Ascending aorta (tissue), 2 donors: ENCODE measurements at regions not wholly inside any gene's neighbourhood (a gene's known extent, or its start where the extent isn't known, plus 50 kb on each side); places are given as distances from the start of the nearest gene placed in this dataset.

Source experiments
- DNase-seq, 2 donors: peaks; one replicate each; pipeline ENCODE4 v3.0.0-alpha.2; 2019; ENCODE audit warnings: low spot score in 2 of 2
- H3K27ac ChIP-seq, 2 donors: fragments of 200-600 bp; sonication (generic); one replicate each; pipeline ENCODE4 v1.5.1; 2016 to 2017; ENCODE audit warnings: mild to moderate bottlenecking in 1 of 2
- H3K27me3 ChIP-seq: fragments of 200-600 bp; sonication (generic); one replicate; pipeline ENCODE4 v1.5.1; 2017
- H3K36me3 ChIP-seq, 2 donors: fragments of 200-600 bp; sonication (generic); one replicate each; pipeline ENCODE4 v1.5.1; 2016
- H3K4me1 ChIP-seq, 2 donors: fragments of 200-600 bp; sonication (generic); one replicate each; pipeline ENCODE4 v1.5.1; 2016 to 2017; ENCODE audit warnings: mild to moderate bottlenecking in 1 of 2
- H3K4me3 ChIP-seq, 2 donors: fragments of 200-600 bp; sonication (generic); one replicate each; pipeline ENCODE4 v1.5.1; 2016 to 2017; ENCODE audit warnings: mild to moderate bottlenecking in 1 of 2
- H3K9me3 ChIP-seq, 2 donors: fragments of 200-600 bp; sonication (generic); one replicate each; pipeline ENCODE4 v1.5.1; 2016
- CTCF ChIP-seq, 3 experiments: fragments of 200-600 bp in 2 of 3; fragments of 450-650 bp in 1 of 3; sonication (generic) in 2 of 3; IDR thresholded peaks; one replicate each; pipeline ENCODE4 v1.5.1; 2016 to 2019; ENCODE audit warnings: antibody characterized with exemption in 3 of 3, mild to moderate bottlenecking in 1 of 3, moderate library complexity in 1 of 3
- intact Hi-C: fragments of 100-400 bp; cut with DNase I; formaldehyde crosslinking; loops from one replicate; pipeline ENCODE4 v1.15.1; 2023

DNA sequence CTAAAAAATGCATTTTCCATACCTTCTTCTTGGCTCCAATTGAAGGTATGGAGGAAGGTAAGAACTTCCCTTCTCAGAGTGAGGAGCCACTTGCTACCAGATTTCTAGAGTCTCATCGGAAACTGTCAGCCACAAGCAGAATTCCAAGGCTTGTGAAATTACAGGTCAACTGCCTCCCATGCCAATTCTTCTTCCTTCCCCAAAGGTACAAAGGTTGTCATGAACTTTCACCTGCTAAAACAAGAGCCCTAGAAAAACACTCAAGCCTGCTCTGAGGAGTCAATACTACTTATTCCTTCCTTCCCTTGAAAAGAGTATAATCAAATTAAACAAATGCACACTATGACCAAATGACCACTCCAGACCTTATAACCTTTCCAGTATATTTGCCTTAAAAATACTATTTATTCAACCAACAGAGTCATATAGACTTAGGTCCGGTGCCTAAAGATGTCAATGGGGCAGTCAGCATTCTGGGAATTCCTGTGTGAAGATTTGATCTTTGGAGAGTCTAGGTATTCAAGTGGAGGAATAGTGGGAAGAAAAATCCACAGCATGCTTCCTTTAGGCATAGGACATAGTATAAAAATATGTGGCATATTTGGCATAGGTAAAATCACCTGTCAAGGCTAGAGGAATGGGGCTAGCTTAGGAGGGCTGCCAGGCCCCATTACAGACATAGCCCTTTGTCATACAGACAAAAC, 539.3 kb downstream of the LIG4 start:
- H3K9me3 ChIP-seq: no peaks in the 10 kb centered on the region
- H3K4me3 ChIP-seq: no peak overlapping the region
- no peak for TF ChIP-seq CTCF (IDR thresholded peaks at IDR 0.05)
- H3K4me1 ChIP-seq: no peaks in the 10 kb centered on the region
- DNase-seq: no peak
- H3K27me3 ChIP-seq: no peaks in the 10 kb centered on the region
- intact Hi-C loops: no loop called here
- H3K36me3 ChIP-seq: no peaks in the 10 kb centered on the region
- no peak overlapping the region for H3K27ac ChIP-seq

DNA sequence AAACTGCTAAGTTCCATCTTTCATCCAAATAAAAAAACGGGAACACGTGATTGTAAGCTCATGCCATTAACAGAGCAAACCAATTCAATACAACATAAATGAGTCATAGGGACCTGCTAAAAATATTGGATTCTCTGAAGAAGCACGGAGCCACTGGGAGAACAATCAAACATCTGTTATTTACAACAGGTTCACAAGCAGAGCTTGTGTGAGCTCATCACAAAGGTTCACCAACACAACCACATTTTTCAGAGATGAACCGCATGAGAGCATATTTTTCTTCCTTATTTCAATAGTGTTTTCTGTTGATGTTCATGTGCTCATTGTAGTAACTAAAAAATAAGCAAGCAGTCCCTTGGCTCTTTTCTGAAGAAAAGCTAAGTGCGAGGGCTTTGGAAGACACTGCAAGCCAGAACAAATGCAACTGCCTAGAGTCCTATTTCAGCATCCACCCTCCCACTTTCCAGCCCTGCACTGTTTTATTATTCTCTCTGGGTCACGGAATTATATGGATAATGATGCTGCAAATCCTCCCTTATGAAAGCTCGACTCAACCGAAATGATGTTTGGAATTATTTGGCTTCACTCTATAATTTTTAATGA, 545.8 kb downstream of the LIG4 start:
- H3K27ac ChIP-seq: no peak overlapping the region
- TF ChIP-seq CTCF (IDR thresholded peaks at IDR 0.05): no peak

DNA sequence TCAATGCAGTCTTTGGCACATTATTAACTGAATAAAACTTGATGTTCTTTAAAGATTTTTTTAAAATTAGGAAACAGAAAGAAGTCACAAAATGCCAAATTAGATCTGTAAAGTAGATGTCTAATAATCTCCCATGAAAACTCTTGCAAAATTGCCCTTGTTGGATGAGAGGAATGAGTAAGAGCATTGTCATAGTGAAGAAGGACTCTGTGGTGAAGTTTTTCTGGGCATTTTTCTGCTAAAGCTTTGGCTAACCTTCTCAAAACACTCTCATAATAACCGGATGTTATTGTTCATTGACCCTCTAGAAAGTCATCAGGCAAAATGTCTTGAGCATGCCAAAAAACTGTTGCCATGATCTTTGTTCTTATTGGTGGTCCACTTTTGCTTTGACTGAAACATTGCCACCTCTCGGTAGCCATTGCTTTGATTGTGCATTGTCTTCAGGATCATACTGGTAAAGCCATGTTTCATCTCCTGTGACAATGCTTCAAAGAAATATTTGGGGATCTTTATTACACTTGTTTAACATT, 549.3 kb downstream of the LIG4 start:
- Histone ChIP-seq H3K27me3 (no peaks in the 10 kb centered on the region), H3K36me3 (no peaks in the 10 kb centered on the region), H3K4me3 (no peak overlapping the region), H3K27ac (no peak overlapping the region), H3K4me1 (no peaks in the 10 kb centered on the region), H3K9me3 (peaks cover 0 to 5% of the 10 kb centered on the region in 2 donors)
- intact Hi-C loops: no loop called here
- TF ChIP-seq CTCF (IDR thresholded peaks at IDR 0.05): no peak
- no peak for DNase-seq

More for the DNA sequence above, 545.8 kb downstream of the LIG4 start:
- Histone ChIP-seq H3K4me3 (no peak overlapping the region), H3K4me1 (no peaks in the 10 kb centered on the region), H3K27me3 (no peaks in the 10 kb centered on the region), H3K9me3 (peaks cover 0 to 5% of the 10 kb centered on the region in 2 donors), H3K36me3 (no peaks in the 10 kb centered on the region)
- no peak for DNase-seq
- intact Hi-C loops: no loop called here

- Histone ChIP-seq H3K9me3 (no peaks in the 10 kb centered on the region), H3K27ac (no peak overlapping the region), H3K4me1 (no peaks in the 10 kb centered on the region), H3K36me3 (no peaks in the 10 kb centered on the region), H3K27me3 (no peaks in the 10 kb centered on the region), H3K4me3 (no peak overlapping the region)
- TF ChIP-seq CTCF (IDR thresholded peaks at IDR 0.05): peak; percentile 58 to 77 (median 61)
- DNase-seq: no peak
- intact Hi-C loops: loop anchor here (1.0 kb wide), 1 partner anchor 277 kb away; no protein-coding TSS in a partner anchor
Measured at GRCh38 chr13:107650081-107650701, 565.1 kb downstream of the LIG4 start.

DNA sequence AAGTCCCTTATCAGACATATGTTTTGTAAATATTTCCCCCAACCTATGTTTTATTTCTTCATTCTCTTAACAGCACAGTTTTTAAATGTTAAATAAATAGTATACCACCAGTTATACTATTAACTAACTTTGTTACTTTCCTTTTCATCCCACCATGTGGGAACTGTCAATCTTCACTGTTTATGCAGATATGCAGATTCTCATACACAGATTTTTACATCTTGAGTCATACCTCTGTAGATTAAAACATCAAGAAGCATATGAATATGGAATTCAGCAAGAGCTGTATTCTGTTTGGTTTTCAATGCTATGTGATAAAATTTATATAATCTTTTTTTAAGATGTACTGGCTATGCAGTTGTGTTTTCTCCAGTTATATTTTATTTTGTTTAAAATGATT, 566.3 kb downstream of the LIG4 start:
- DNase-seq: no peak
- H3K9me3 ChIP-seq: no peaks in the 10 kb centered on the region
- no peak for TF ChIP-seq CTCF (IDR thresholded peaks at IDR 0.05)
- no peaks in the 10 kb centered on the region for H3K27me3 ChIP-seq
- H3K4me1 ChIP-seq: no peaks in the 10 kb centered on the region
- H3K36me3 ChIP-seq: no peaks in the 10 kb centered on the region
- intact Hi-C loops: no loop called here
- H3K4me3 ChIP-seq: no peak overlapping the region
- H3K27ac ChIP-seq: no peak overlapping the region
